Ammon's horn (tissue), 1 donor: ENCODE measurements at regions not wholly inside any gene's neighbourhood (a gene's known extent, or its start where the extent isn't known, plus 50 kb on each side); places are given as distances from the start of the nearest gene placed in this dataset.
"Not testable (repeated sequence)": the region's sequence is repeated elsewhere in the genome, so short reads cannot be mapped to it uniquely, and the experiment has no call there.

Source experiments
- DNase-seq: peaks from one replicate; pipeline ENCODE4 v3.0.0-alpha.2; 2016; ENCODE audit warnings: low spot score

- not testable (repeated sequence) for DNase-seq
Observed at GRCh38 chr17:64800987-64801386, 118.3 kb downstream of the LRRC37A3 start.

GRCh38 chr17:64800361-64800895, 118.8 kb downstream of the LRRC37A3 start:
- not testable (repeated sequence) for DNase-seq

- DNase-seq: not testable (repeated sequence)
Observed at GRCh38 chr17:64799543-64800188, 119.6 kb downstream of the LRRC37A3 start.

GRCh38 chr17:64798961-64799360, 120.3 kb downstream of the LRRC37A3 start:
- not testable (repeated sequence) for DNase-seq

GRCh38 chr17:64798489-64798790, 120.8 kb downstream of the LRRC37A3 start:
- DNase-seq: not testable (repeated sequence)

- not testable (repeated sequence) for DNase-seq
Observed at GRCh38 chr17:64797746-64798488, 121.4 kb downstream of the LRRC37A3 start.

- DNase-seq: not testable (repeated sequence)
Observed at GRCh38 chr17:64795342-64795741, 123.9 kb downstream of the LRRC37A3 start.

- not testable (repeated sequence) for DNase-seq
Observed at GRCh38 chr17:64794548-64795274, 124.6 kb downstream of the LRRC37A3 start.

GRCh38 chr17:64794113-64794512, 125.2 kb downstream of the LRRC37A3 start:
- not testable (repeated sequence) for DNase-seq

GRCh38 chr17:64792793-64793575, 126.3 kb downstream of the LRRC37A3 start:
- DNase-seq: not testable (repeated sequence)

- DNase-seq: not testable (repeated sequence)
Observed at GRCh38 chr17:64792276-64792675, 127.0 kb downstream of the LRRC37A3 start.

- not testable (repeated sequence) for DNase-seq
Observed at GRCh38 chr17:64791691-64792090, 127.6 kb downstream of the LRRC37A3 start.

- DNase-seq: not testable (repeated sequence)
Observed at GRCh38 chr17:64791226-64791625, 128.1 kb downstream of the LRRC37A3 start.

GRCh38 chr17:64790690-64791089, 128.6 kb upstream of the SMURF2 start:
- not testable (repeated sequence) for DNase-seq

GRCh38 chr17:64790193-64790592, 128.1 kb upstream of the SMURF2 start:
- not testable (repeated sequence) for DNase-seq

GRCh38 chr17:64789061-64789445, 126.9 kb upstream of the SMURF2 start:
- not testable (repeated sequence) for DNase-seq

GRCh38 chr17:64788286-64789060, 126.4 kb upstream of the SMURF2 start:
- no peak for DNase-seq

- DNase-seq: no peak
Observed at GRCh38 chr17:64787921-64788271, 125.8 kb upstream of the SMURF2 start.

GRCh38 chr17:64787255-64787920, 125.3 kb upstream of the SMURF2 start:
- no peak for DNase-seq

- no peak for DNase-seq
Observed at GRCh38 chr17:64786337-64786736, 124.2 kb upstream of the SMURF2 start.
